ENCODE measurements at regions not wholly inside any gene's neighbourhood (a gene's known extent, or its start where the extent isn't known, plus 50 kb on each side); places are given as distances from the start of the nearest gene placed in this dataset.

DNA sequence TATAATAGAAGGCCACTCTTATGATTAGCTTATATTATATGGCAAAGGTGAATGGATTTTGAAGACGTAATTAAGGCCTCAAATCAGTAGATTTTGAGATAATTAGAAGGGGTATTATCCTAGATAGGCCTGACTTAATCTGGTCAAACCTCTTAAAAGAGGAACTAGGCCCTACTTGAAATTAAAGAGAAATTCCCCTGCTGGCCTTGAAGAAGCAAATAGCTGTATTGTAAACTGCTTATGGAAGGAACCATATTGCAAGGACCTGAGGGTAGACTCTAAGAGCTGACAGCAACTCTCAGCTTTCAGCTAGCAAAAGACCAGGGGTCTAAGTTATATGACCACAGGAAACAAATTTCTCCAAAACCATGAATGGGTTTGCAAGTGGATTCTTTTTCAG is 219.0 kb upstream of the ONECUT1 start:
- no peak for DNase-seq

DNA sequence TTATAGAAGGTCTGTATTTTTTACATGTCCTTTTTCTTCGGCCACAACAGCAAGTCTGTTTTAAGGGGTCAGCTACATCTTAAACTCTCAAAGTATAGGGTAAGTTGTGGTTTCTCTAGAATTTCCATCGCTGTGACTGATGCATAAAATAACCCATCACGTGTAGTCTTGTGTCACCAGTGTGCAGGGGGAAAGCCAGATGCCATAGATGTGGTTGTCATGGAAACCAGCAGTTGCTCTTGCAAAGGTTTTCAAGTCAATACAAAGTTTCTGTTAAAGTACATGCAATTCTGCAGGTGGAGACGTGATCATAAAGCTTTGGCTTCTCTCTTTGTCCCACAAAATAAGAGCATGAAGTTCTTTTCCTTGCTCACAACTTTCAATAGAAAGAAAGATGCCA is 210.3 kb upstream of the ONECUT1 start:
- DNase-seq, result no peak

DNA sequence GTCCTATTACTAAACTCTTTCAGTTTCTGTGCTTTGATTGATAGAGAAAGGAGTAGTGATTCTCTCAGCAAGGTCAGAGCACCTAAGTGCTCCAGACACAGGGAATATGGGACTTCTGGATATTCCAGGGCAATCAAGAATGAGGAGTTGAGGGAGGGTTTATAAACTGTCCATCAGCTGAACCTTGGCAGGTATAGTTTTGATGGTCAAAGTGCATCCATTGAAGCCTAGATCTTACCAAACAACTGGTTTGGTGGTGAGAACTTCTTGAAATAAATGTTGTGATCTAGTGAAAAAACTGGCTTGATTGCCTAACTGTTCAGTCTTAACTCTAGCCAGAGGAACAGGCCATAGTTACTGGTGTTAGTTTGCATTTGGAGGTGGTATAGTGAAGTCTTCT is 207.0 kb upstream of the ONECUT1 start:
- no peak for DNase-seq

- no peak for DNase-seq
These were observed 204.2 kb upstream of the ONECUT1 start for GRCh38 chr15:52994290-52994689.

- no peak for DNase-seq
These were observed 194.4 kb upstream of the ONECUT1 start for GRCh38 chr15:52984507-52984906.

GRCh38 chr15:52980446-52980845 is 190.3 kb upstream of the ONECUT1 start:
- no peak for DNase-seq

DNA sequence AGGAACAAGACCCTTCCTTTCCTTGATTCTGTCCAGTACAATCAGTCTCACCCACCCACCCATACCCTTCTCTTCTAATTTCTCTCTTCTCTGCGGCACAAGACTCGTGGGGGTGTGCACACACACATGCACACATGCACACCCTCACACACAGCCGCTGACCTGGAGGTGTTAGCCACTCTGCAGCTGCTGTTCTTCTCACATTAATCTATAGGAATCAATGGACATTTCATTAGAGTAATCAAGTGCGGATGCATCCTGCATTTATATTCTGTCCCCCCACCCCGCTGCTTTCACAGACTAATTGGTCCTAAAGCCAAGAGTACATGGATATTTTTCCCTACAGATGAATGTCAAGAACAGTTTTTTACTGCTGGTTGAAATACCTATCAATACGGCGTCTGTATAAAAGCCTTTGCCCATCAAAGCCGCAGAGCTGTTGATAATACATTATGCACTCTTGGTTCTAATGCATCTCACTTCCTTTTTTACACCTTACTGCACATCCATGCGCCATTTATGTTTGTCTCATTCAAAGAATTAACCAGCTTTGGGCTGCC is 186.5 kb upstream of the ONECUT1 start:
- DNase-seq, result no peak

GRCh38 chr15:52975941-52976449 is 185.9 kb upstream of the ONECUT1 start:
- DNase-seq, result no peak

DNA sequence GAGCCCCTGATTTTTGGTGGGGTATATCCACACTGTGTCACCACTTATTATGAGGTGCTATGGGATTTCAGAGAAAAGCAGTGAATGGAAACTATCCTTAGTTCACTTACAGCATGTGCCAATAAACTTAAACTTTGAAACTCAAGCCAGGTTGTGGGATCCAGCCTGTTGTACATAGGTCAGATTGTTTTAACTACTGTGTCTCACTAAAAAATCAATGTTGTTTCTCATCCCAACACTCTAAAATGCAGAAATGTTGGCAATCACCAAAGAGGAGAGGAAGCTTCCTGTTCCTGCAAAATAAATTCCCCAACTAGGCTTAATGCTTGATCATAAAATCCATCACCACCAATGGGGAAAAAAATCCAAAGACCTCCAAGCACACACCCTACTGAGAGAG is 173.7 kb upstream of the ONECUT1 start:
- DNase-seq, result no peak

DNA sequence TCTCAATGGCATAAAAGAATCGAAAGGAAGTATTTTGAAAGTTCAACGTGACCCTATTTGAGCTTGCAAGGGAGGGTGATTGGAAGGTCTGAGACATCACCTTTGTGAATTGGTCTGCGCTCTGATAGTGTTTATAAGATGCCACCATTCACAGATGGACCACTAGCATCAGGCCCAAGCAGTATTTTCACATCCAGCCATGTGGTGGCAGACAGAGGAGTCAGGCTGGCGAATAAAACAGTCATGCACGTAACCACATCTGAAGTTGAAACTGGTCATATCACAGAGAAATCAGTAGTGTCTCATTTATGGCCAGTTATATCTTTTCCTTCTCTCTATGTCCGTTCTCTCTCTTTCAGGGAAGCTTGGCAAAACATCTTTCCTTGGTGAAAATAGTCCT is 170.1 kb upstream of the ONECUT1 start:
- DNase-seq, result no peak

GRCh38 chr15:52943746-52944145 is 153.6 kb upstream of the ONECUT1 start:
- DNase-seq, result no peak

GRCh38 chr15:52936489-52936888 is 146.4 kb upstream of the ONECUT1 start:
- no peak for DNase-seq

DNA sequence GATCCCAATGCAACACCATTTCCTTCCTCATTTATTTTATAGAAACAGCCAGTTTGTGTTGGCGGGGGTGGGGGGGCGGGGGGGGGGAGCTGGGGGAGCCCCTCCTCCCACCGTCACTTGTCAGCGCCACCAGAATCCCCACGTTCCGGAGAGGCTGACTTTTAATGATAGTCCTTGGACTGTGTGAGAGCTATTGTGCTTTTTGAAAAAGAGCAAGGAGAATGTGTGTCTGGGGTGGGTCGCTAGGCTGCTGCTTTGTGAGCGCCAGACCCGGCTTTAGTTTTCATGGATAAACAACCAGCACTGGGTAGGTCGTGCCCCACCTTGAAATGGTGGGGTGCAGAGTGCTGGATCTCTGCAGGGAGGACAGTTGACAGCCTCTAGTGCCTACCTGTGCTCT is 135.0 kb upstream of the ONECUT1 start:
- no peak for DNase-seq

DNA sequence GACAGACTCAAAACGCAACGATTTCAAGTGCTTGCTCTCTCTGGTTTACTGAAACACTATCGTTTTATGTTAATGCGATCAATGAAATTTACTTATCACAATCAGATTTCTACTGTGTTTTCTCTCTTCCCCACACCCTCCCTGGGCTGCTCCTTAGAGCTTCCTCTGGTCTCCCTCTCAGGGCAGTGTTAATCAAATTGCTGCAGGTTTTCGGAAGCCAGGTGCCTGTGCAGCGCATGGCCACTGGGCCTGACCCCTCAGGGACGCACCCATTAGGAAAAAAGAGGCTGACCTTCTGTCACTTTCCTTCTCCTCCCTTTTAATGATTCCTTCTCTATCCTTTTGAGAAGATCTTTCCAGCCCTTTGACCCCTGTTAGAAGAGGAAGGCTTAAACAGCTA is 134.5 kb upstream of the ONECUT1 start:
- no peak for DNase-seq

DNA sequence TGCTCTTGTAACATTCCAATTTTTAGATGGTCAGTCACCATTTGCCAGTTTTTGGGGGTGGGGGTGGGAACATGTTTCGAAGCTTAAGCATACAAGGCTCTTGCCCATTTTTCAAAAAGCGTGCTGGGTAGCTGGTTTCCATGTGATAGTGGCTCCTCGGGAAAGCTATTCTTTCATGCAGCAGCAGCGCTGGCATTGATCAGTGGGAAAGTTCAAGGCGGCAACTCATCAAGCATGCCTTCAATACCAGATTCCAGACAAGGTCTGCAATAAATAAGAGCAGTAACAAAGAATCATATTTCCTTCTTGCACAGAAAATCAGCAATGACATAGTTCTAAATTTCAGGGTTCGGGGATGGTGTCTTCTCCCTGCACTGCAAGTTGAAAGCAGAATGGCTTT is 133.5 kb upstream of the ONECUT1 start:
- DNase-seq, result no peak

GRCh38 chr15:52922871-52923270 is 132.7 kb upstream of the ONECUT1 start:
- DNase-seq, result no peak

DNA sequence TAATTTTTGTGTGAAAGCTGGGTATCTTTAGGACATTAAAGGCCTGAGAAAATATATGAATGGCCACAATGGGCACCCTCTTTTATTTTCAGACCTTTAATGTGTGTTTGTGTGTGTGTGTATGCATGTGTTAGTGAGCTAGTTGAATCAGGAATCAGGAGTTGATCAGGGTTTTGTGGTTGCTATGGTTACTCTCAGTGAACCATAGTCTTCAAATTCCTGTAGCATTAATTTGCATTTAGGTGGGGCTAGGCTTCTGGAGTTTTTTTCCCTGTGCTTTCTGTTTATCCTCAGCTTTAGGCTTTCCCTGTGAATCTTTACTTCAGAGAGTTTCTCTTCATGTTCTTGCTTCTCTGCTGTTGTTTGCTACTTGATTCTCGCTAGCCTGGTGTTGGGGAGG is 122.0 kb upstream of the ONECUT1 start:
- no peak for DNase-seq

- DNase-seq, result no peak
These were observed 103.2 kb upstream of the ONECUT1 start for GRCh38 chr15:52893338-52893737.

DNA sequence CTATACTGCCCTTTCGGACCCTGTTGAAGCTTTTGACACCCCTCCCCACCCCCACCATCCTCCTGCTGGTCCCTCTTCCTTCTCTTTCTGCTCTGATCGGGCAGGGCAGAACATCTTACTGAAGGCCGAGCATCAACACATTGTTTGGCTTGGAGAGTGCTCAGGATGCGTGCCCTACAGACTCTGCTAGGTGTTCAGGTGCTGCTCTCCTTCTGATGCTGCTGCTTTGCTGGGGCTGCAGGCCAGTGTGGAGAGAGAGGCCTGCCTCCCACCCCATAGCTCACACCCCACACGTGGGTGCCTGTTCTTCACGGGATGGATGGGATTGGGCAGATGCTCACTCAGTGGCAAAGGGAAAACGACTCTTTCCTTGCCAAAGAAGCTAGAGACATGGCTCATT is 89.8 kb upstream of the ONECUT1 start:
- no peak for DNase-seq

- no peak for DNase-seq
These were observed 89.0 kb upstream of the ONECUT1 start for GRCh38 chr15:52879145-52879544.

- no peak for DNase-seq
These were observed 87.0 kb upstream of the ONECUT1 start for GRCh38 chr15:52876991-52877663.

- DNase-seq, result no peak
These were observed 82.1 kb upstream of the ONECUT1 start for GRCh38 chr15:52872036-52872818.

GRCh38 chr15:52870015-52870414 is 79.9 kb upstream of the ONECUT1 start:
- DNase-seq, result no peak

GRCh38 chr15:52866698-52867097 is 76.6 kb upstream of the ONECUT1 start:
- DNase-seq, result no peak

Data from NCI-H187 treated with DMSO at 0.1 percent for 48 hours (cell line).